AG09319 (cell line): ENCODE measurements at regions not wholly inside any gene's neighbourhood (a gene's known extent, or its start where the extent isn't known, plus 50 kb on each side); places are given as distances from the start of the nearest gene placed in this dataset.

Source experiments
- DNase-seq: peaks from one replicate; pipeline ENCODE4 v3.0.0-alpha.2; 2010; ENCODE audit warnings: low read depth; ENCODE audit errors: extremely low read depth
- CTCF ChIP-seq: IDR thresholded peaks from 2 replicates; pipeline ENCODE4 v1.5.1; 2011; ENCODE audit warnings: low read depth, mild to moderate bottlenecking, inconsistent platforms, low read length, moderate library complexity

- no peak for TF ChIP-seq CTCF
- no peak for DNase-seq
Measured at GRCh38 chr10:106255111-106255678, 909.3 kb downstream of the SORCS1 start.

- no peak for DNase-seq
- TF ChIP-seq CTCF = no peak
Measured at GRCh38 chr10:106254071-106254470, 910.4 kb downstream of the SORCS1 start.

- no peak for TF ChIP-seq CTCF
- DNase-seq = no peak
Measured at GRCh38 chr10:106252541-106252940, 912.0 kb downstream of the SORCS1 start.

- no peak for DNase-seq
- no peak for TF ChIP-seq CTCF
Measured at GRCh38 chr10:106251573-106251972, 912.9 kb downstream of the SORCS1 start.

GRCh38 chr10:106242301-106242700 is 922.2 kb downstream of the SORCS1 start:
- no peak for DNase-seq
- TF ChIP-seq CTCF = no peak

- no peak for TF ChIP-seq CTCF
- no peak for DNase-seq
Measured at GRCh38 chr10:106226828-106227227, 937.7 kb downstream of the SORCS1 start.

GRCh38 chr10:106226142-106226541 is 938.4 kb downstream of the SORCS1 start:
- DNase-seq = no peak
- no peak for TF ChIP-seq CTCF
